GM12892 (cell line): ENCODE measurements at regions not wholly inside any gene's neighbourhood (a gene's known extent, or its start where the extent isn't known, plus 50 kb on each side); places are given as distances from the start of the nearest gene placed in this dataset.
"Not testable (repeated sequence)": the region's sequence is repeated elsewhere in the genome, so short reads cannot be mapped to it uniquely, and the experiment has no call there.

Experiments used
- POLR2A ChIP-seq: IDR thresholded peaks from 2 replicates; pipeline ENCODE4 v1.6.1; 2011; ENCODE audit warnings: low read depth, low read length, control low read depth
- POLR2AphosphoS5 ChIP-seq: IDR thresholded peaks from 2 replicates; pipeline ENCODE4 v1.6.1; 2011; ENCODE audit warnings: low read depth, low read length, control low read depth
- TAF1 ChIP-seq: IDR thresholded peaks from 2 replicates; pipeline ENCODE4 v1.6.1; 2011; ENCODE audit warnings: low read depth, mild to moderate bottlenecking, control low read depth, low read length, borderline replicate concordance

DNA sequence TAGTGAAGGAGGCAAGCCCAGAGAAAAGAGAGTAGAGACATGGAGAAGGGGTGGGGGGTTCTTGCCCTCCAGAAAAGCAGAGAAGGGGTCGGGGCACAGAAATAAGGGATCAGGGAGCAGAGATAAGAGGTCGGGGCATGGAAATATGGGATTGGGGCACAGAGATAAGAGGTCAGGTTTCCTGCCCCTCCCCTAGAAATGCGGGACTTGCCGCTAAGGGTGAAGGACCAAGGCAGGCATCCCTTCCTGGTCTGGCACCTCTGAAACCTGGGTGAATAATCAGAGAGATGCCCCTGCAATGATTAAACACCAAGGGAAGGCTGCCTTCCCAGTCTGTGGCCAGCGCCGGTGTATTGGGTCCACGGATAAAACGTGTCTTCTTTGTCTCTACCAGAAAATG is 584.5 kb upstream of the MDGA2 start:
- not testable (repeated sequence) for TF ChIP-seq TAF1, POLR2A, POLR2AphosphoS5
